ENCODE measurements at regions not wholly inside any gene's neighbourhood (a gene's known extent, or its start where the extent isn't known, plus 50 kb on each side); places are given as distances from the start of the nearest gene placed in this dataset.

DNA sequence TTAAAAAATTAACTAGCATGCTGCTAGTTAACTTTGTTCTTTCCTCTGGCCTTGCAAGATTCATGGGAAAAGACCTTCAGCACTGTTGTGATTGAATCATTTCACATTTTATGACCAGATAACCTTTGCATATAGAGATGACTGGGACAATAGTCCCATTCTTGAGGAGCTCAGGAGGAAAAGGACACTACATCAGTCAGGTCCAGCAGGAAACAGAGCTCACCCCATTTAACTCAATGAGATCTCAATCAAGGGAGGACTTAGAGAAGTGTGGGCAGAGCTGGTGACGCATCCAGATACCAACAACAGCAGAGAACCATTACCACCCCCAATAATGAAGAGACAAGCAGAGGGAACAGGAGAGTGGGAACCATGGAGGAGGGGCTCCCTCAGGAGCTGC, 109.4 kb upstream of the GUCA2B start:
- TF ChIP-seq FOXM1 (IDR thresholded peaks at IDR 0.05; ENCODE audit: low read depth) (no peak), POLR2AphosphoS5 (IDR thresholded peaks at IDR 0.05; ENCODE audit: low read depth, low read length) (no peak), JUND (IDR thresholded peaks at IDR 0.05) (no peak)
